SW 1271 (cell line): ENCODE measurements at regions not wholly inside any gene's neighbourhood (a gene's known extent, or its start where the extent isn't known, plus 50 kb on each side); places are given as distances from the start of the nearest gene placed in this dataset.

Experiments used
- DNase-seq, 2 experiments: peaks; one replicate each; lab custom pipeline; 2025; lab: John Stamatoyannopoulos, UW

- DNase-seq = no peak
Measured at GRCh38 chr5:57700484-57700883, 217.9 kb upstream of the ACTBL2 start.

- DNase-seq = no peak
Measured at GRCh38 chr5:57700072-57700471, 217.5 kb upstream of the ACTBL2 start.

GRCh38 chr5:57698802-57699201 is 216.2 kb upstream of the ACTBL2 start:
- peak; percentile 30 to 87 for DNase-seq

- no peak for DNase-seq
Measured at GRCh38 chr5:57698086-57698485, 215.5 kb upstream of the ACTBL2 start.

- DNase-seq = no peak
Measured at GRCh38 chr5:57696825-57697570, 214.4 kb upstream of the ACTBL2 start.

GRCh38 chr5:57696389-57696769 is 213.8 kb upstream of the ACTBL2 start:
- no peak for DNase-seq

- peak in 1 of 2 experiments; percentile 38 for DNase-seq
Measured at GRCh38 chr5:57695706-57696388, 213.2 kb upstream of the ACTBL2 start.

GRCh38 chr5:57695179-57695578 is 212.6 kb upstream of the ACTBL2 start:
- no peak for DNase-seq

- no peak for DNase-seq
Measured at GRCh38 chr5:57693488-57694305, 211.1 kb upstream of the ACTBL2 start.

GRCh38 chr5:57692582-57693487 is 210.2 kb upstream of the ACTBL2 start:
- peak; percentile 96 to 99 for DNase-seq

- no peak for DNase-seq
Measured at GRCh38 chr5:57690724-57691123, 208.1 kb upstream of the ACTBL2 start.

GRCh38 chr5:57687596-57687995 is 205.0 kb upstream of the ACTBL2 start:
- DNase-seq = no peak

- DNase-seq = no peak
Measured at GRCh38 chr5:57685516-57686255, 203.1 kb upstream of the ACTBL2 start.

- DNase-seq = no peak
Measured at GRCh38 chr5:57684299-57684702, 201.7 kb upstream of the ACTBL2 start.

- no peak for DNase-seq
Measured at GRCh38 chr5:57683036-57683630, 200.5 kb upstream of the ACTBL2 start.

- DNase-seq = no peak
Measured at GRCh38 chr5:57681942-57682341, 199.3 kb upstream of the ACTBL2 start.

GRCh38 chr5:57680686-57681085 is 198.1 kb upstream of the ACTBL2 start:
- no peak for DNase-seq

GRCh38 chr5:57677235-57677634 is 194.6 kb upstream of the ACTBL2 start:
- DNase-seq = no peak

GRCh38 chr5:57676222-57677098 is 193.8 kb upstream of the ACTBL2 start:
- DNase-seq = no peak

GRCh38 chr5:57675236-57675635 is 192.6 kb upstream of the ACTBL2 start:
- DNase-seq = no peak
